Fibroblast of lung (primary cell): ENCODE measurements at regions not wholly inside any gene's neighbourhood (a gene's known extent, or its start where the extent isn't known, plus 50 kb on each side); places are given as distances from the start of the nearest gene placed in this dataset.

Experiments
- CTCF ChIP-seq, 2 donors: IDR thresholded peaks in 1 of 2; conservative IDR thresholded peaks in 1 of 2; 1 replicate in 1 of 2; 2 replicates in 1 of 2; pipeline ENCODE4 v1.5.1; 2011 to 2012; ENCODE audit warnings: low read length in 2 of 2, control low read depth in 1 of 2, inconsistent platforms in 1 of 2, low read depth in 1 of 2, mild to moderate bottlenecking in 1 of 2
- EZH2 ChIP-seq: IDR thresholded peaks from 2 replicates; pipeline ENCODE4 v1.5.1; 2012; ENCODE audit warnings: low read length, control low read depth, mild to moderate bottlenecking; ENCODE audit errors: missing control alignments

- no peak for TF ChIP-seq CTCF (conservative IDR thresholded peaks at IDR 0.05 in 1 of 2, IDR thresholded peaks at IDR 0.05 in 1 of 2; ENCODE audit: low read depth in 1 of 2, low read length in 2 of 2)
- TF ChIP-seq EZH2 = no peak
Measured at GRCh38 chr4:180169394-180169793, 2073.8 kb upstream of the TENM3 start.
